Fibroblast of mammary gland (primary cell): ENCODE measurements at regions not wholly inside any gene's neighbourhood (a gene's known extent, or its start where the extent isn't known, plus 50 kb on each side); places are given as distances from the start of the nearest gene placed in this dataset.

Experiments used
- DNase-seq: peaks from one replicate; pipeline ENCODE4 v3.0.0-alpha.2; 2010; ENCODE audit warnings: low read depth
- H3K4me3 ChIP-seq: 2 replicates; pipeline ENCODE4 v1.5.1; 2011; ENCODE audit warnings: low read depth, mild to moderate bottlenecking, low read length, moderate library complexity; ENCODE audit not compliant: control insufficient read depth
- CTCF ChIP-seq: conservative IDR thresholded peaks from 2 replicates; pipeline ENCODE4 v1.5.1; 2011; ENCODE audit warnings: low read depth, low read length, inconsistent platforms; ENCODE audit not compliant: control insufficient read depth, insufficient read depth

GRCh38 chr4:79210636-79211049 is 115.2 kb downstream of the NAA11 start:
- no peak for DNase-seq
- TF ChIP-seq CTCF = no peak
- no peak overlapping the region for H3K4me3 ChIP-seq

GRCh38 chr4:79209822-79210635 is 115.8 kb downstream of the NAA11 start:
- TF ChIP-seq CTCF = no peak
- no peak overlapping the region for H3K4me3 ChIP-seq
- no peak for DNase-seq

- no peak for DNase-seq
- H3K4me3 ChIP-seq = no peak overlapping the region
- TF ChIP-seq CTCF = no peak
These were observed 116.8 kb downstream of the NAA11 start for GRCh38 chr4:79209081-79209480.

- TF ChIP-seq CTCF = no peak
- no peak for DNase-seq
- H3K4me3 ChIP-seq = no peak overlapping the region
These were observed 118.6 kb downstream of the NAA11 start for GRCh38 chr4:79207281-79207680.

GRCh38 chr4:79206660-79207059 is 119.2 kb downstream of the NAA11 start:
- no peak overlapping the region for H3K4me3 ChIP-seq
- no peak for TF ChIP-seq CTCF
- no peak for DNase-seq

GRCh38 chr4:79205121-79205520 is 120.7 kb downstream of the NAA11 start:
- no peak overlapping the region for H3K4me3 ChIP-seq
- no peak for DNase-seq
- no peak for TF ChIP-seq CTCF
